Activated CD8-positive, alpha-beta memory T cell treated with anti-CD3 and anti-CD28 coated beads, Interleukin-2, amount 50 U/mL, for 1 hour (primary cell): ENCODE measurements at regions not wholly inside any gene's neighbourhood (a gene's known extent, or its start where the extent isn't known, plus 50 kb on each side); places are given as distances from the start of the nearest gene placed in this dataset.

Experiments used
- DNase-seq: peaks from one replicate; pipeline ENCODE4 v3.0.0-alpha.2; 2020; ENCODE audit errors: extremely low read depth

DNA sequence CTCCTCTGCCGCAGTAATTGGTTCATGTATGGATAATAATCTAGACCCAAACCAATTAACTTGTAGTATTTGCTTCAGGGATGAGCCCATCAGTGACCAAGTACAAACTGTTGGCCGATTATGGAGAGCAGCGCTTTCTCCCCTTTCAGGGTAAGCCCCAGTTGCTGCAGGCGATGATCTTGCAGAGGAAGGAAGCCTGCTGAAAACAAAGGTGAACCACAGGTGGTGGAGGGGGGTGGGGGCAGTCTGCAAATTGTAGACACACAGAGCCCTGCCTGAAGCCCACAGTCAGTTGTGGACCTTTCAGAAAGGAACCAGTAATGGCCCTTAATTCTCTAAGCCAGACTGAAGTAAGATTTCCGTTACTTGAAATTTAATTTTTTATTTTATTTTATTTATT lies 167.9 kb upstream of the JARID2 start:
- DNase-seq, result no peak

DNA sequence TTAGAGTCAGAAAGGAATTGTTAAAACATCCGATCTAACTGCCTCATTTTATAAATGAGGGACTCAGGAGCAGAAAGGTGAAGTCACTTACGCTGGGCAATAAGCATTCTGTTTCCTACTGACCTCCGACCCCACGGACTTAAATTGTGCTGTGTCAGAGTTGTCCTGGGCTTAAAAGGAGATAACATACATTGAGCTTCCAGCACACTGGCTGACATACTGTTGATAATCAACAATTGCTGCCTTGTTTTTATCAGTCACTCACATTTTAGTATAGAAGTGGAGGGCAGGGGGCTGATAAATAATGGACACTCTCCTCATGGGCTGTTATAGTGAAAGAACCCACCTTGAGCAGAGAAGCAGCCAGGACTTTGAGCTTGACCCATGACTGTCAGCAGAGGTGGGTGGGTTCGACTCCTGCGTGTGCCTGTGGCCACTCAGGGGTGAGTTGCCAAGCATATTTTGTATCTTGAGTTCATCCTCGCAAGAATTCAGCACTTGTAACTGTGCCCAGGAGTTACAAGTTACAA lies 166.5 kb upstream of the JARID2 start:
- DNase-seq, result no peak

DNA sequence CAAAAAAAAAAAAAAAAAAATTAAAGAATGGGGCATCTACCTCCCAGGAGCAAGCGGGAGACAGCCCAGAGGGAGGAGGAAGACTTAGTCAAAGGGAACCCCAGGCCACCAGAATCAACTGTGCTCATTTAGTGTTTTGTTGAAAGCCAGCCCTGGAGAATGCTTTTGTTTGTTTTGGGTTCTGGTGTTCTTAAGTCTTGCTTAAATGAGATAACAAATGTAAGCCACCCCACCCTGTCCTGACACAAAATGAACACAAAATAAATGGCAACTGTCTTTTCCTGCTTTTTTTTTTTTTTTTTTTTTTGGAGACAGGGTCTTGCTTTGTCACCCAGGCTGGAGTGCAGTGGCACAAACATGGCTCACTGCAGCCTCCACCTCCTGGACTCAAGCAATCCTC lies 165.0 kb upstream of the JARID2 start:
- DNase-seq, result no peak

DNA sequence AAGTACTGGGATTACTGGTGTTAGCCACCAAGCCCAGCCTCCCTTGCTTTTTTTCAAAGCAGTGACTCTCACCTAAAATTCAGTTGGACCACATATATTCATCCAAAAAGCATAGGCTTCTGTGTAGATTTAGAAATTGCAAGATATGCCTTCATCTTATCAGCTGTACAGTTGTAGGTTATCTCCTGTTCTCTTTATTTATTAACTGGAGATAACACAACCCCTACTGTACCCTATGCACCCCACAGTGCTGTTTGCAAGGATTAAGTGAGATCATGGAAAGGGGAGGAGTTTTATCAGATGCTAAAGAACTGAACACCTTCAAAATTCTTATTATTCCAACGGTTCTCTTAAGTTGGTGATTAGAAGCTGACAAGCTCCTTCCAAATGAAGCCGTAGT lies 164.4 kb upstream of the JARID2 start:
- no peak for DNase-seq

DNA sequence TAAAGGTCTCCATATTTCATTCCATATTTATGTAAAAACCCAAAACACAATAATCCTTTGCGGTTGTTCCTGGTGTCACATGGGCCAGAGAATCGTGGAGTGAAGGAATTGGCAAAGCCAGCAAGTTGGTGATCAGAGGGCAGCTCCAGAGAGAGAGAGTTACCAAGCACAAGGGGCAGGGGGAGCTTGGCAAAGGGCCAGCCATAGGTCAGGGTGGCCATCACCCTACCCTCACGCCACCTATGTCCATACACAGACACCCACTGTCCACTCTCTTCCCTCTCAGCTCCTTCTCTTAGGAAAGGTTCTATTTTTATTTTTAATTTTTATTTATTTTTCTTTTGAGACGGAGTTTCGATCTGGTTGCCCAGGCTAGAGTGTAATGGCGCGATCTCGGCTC lies 163.2 kb upstream of the JARID2 start:
- DNase-seq, result no peak

DNA sequence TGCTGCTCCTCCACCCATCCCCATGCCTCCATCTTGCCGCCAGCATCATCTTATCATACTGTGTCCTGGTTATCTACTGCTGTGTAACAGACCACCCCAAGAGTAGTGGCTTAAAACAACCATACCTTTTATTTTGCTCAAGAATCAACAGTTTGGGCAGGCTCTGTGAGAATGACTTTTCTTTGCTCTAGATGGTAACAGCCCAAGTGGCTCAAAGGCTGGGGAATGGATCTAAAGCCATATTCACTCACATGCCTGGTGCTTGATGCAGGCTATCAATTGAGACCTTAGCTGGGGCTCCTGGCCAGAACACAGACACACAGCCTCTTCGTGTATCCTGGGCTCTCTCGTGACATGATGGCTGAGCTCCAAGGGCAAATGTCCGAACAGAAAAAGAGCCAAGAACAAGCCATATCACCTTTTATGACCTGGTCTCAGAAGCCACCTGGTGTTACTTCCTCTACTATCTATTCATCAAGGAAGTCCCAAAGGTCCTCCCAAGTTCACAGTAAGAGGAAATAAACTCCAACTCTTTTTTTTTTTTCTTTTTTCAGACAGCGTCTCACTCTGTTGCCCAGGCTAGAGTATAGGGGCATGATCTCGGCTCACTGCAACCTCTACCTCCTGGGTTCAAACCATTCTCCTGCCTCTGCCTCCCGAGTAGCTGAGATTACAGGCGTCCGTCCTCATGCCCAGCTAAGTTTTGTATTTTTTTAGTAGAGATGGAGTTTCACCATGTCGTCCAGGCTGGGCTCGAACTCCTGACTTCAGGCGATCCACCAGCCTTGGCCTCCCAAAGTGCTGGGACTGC lies 159.3 kb upstream of the JARID2 start:
- DNase-seq, result no peak

DNA sequence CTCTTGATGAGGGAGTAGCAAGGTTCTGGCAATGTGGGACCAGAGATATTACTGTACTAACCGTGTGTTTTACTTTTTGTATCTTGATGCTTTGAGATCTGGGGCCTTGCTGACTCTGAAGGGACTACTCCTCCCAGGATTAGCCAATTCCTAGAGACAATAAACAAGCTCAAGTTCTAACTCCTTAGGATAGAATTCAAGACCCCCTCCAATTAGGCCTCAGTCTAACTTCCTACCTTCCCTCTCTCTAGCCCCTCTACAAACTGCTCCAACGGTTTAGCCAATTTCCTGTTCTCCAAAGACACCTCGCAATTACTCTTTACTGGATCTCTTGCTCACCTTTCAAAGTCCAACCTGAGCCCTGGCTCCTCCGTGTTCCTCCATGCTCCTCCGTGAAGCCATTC lies 158.7 kb upstream of the JARID2 start:
- no peak for DNase-seq

DNA sequence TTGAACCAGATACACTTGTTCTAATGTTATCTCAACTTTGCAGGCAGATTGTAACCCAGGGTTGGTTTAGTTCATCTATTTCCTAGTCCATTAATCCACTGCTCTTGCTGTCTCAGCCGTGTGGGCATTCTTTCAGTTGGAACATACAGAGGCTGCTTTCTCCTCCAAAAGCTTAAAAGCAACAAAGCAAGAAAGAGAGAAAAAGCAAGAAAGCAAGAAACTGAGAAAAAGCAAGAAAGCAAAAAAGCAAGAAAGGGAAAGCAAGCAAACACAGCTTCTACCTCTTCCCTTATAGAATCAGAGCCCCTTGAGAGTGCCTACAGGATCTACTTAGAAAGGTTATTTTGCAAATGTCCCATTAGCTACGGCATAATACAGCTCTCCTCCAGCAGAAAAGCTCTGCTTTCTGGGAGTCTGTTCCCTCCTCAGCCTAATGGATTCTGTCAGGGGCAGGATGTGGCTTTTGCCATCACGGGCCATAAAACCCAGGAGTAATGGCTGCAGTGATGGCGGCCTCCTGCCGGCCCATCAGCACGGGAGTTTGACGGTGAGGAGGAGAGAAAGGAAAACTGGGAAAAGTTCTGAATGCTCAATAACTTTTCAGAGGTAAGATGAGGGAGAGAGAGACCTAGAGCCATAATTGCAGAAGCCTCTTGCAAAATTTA lies 156.8 kb upstream of the JARID2 start:
- no peak for DNase-seq

DNA sequence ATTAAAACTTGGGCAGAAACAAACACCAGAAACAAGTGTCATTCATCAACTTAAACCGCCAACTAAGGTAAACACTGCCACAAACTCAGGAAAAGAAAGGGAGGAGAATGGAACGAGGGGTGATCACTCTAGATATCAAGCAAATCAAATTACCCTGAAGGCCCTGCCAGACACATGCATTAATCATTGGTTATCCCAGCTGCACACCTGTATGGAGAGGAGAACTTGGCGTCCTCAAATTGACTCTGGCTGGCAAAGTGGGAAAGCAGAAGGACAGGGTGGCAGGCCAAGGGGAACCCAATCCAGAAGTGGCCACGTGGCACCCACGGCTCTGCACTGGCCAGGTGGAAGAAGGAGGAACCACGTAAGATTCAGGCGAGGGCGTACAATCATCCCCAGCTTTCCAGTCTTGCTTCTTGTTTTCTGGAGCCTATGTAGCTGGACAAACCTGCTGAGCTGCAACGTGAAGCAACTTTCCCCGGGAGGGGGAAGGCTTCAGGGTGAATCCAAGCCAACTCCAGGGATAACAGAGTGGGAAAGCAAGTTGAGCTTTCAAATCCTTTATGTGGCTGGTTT lies 156.2 kb upstream of the JARID2 start:
- DNase-seq, result no peak

DNA sequence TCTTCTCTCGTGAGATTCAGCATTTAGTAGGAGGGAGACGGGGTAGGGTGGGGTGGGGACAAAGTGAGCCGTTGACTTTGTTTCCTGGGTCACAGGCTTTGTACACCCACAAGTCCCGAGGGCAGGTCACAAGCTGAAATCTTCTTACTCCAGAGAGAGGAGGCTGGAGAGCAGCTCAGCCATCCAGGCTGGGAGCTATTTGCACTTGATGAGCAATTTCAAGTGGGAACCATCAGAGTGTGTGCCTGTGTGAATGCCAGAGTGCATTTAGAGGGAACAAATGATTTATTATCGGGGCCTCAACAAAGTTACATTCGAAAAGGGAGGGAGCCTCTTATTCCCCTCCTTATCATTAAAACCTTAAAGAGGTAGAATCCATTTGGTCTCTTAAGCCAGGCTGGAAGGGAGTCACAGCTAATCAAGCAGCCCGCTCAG lies 155.7 kb upstream of the JARID2 start:
- DNase-seq, result no peak

DNA sequence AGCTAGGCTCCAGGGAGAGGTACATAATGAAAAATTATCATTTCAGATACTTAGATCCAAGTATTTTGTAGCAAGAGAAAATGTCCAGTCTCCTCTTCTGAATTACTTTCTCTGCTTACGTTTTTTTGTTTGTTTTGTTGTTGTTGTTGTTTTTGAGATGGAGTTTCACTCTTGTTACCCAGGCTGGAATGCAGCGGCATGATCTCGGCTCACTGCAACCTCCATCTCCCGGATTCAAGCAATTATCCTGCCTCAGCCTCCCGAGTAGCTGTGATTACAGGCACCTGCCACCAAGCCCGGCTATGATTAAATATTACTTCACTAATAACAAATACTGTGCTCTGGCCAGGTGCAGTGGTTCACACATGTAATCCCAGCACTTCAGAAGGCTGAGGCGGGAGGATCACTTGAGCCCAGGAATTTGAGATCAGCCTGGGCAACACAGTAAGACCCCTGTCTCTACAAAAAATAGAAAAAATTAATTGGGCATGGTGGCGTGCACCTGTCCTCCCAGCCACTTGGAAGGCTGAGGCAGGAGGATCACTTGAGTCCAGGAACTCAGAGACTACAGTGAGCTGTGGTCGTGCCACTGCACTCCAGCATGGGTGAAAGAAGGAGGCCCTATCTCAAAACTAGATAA lies 155.0 kb upstream of the JARID2 start:
- DNase-seq, result no peak

DNA sequence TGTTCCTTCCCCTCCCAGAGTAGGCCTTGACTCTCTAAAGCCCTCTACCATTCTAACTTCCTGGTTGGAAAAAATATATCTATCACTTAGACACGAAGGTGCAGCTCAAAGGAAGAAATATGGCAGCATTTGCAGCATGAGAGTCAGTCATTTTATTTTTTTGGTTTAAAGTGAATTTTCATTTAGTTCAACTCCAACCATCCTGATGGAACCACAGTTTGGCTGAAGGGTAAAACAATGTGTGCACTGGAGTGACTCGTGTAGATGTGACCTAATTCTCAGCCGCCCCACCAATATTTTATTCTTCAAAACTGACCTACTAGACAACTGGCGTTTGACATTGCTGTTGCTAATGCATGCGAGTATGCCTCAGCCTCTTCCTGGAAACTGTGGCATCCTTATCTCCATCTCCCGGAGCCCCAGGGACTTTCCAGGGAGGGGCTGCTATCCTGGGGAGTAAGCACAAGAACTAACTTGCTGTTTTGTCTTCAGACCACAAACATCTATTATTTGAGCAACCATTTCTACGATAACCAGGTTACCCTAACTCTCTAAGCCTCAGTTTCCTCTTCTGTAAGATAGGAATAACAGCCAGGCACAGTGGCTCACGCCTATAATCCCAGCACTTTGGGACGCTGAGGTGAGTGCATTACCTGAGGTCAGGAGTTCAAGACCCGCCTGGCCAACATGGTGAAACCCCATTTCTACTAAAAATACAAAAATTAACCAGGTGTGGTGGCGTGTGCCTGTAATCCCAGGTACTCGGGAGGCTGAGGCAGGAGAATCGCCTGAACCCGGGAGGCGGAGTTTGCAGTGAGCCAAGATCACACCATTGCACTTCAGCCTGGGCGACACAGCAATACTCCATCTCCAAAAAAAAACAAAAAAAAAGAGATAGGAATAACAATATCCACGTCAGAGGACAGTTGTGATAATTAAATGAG lies 148.7 kb upstream of the JARID2 start:
- DNase-seq, result no peak

DNA sequence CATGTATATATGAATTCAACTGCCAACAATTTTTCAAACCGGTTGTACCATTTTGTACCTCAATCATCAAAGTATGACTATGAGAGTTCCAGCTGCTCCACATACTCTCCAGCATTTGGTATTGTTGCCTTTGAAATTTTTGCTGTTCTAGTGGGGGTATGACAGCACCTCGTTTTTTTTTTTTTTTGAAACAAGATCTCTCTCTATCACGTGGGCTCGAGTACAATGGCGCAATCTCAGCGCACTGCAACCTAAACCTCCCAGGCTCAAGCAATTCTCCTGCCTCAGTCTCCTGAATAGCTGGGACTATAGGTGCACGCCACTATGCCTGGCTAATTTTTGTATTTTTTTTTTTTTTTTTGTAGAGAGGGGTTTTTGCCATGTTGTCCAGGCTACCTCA lies 144.7 kb upstream of the JARID2 start:
- no peak for DNase-seq

DNA sequence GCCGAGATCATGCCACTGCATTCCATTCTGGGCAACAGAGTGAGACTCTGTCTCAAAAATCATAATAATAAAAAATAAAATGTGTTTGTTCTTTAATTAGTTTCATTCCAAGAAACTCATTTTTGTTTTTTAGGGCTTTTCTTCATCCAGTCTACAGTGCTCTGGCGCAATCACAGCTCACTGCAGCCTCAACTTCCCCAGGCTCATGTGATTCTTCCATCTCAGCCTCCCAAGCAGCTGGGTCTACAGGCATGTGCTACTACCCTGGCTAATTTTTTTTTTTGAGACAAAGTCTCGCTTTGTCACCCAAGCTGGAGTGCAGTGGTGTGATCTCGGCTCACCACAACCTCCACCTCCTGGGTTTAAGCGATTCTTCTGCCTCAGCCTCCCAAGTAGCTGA lies 143.6 kb upstream of the JARID2 start:
- DNase-seq, result no peak

DNA sequence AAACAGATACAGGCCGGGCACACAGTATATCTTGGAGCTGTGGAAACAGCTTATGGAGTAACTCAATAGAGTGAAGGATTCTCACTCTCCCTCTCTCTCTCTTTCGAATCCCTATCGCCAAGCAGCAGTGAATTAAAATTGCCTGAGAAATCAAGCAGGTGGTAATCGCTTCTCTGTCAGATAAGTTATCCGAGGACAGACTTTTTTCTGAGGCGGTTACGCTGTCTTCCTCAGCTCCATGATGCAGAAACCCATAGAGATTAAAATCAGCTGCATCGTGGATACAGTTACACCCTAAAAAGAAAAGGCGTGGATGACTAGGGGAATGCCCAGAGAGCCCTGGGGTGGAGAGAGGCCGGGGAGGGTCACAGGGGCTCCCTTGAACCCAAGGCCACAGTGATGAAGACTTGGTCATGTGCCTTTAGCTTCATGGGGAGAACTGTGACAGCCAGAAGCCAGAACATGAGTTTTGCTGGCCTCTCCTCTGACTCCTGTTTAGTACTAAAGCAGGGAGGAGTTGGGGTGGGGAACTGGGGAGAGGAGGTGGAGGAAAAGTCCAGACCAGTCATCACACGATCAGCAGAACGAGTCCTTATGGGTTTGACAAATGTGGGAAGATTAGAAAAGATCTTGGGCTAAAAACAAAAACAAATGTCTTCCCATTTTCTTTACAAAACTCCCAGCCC lies 138.8 kb upstream of the JARID2 start:
- no peak for DNase-seq

DNA sequence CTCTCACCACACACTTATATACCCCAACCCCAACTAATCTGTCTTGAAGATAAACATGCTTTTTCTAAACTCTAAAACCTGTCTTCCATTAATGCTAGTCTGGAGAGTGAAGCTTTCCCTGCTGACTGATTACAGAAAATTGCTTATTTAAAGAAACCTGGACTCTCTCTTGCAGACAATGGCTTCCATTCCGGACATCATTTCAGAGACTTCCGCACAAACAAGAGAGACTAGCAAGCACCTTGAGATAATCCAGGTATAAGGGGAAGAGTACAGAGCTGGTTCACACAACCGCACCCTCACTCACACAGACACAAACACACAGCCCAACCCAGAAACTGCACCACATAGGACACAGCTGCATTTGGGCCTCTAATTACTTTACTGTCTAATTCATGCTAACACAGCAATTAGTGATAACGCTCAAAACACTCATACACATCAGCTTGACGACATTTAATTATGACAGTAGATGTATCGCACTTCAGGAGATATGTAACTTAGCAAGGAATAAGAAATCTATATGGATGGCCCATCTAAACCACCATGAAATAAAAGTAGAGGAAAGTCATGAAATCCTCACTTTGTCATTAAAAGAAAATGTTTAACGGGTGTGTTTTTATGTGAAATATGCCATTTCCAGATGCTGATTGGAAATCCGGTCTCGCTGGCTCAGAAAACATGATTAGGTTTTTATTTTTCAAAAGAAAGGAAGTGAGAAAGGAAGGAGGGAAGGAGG lies 138.1 kb upstream of the JARID2 start:
- no peak for DNase-seq

DNA sequence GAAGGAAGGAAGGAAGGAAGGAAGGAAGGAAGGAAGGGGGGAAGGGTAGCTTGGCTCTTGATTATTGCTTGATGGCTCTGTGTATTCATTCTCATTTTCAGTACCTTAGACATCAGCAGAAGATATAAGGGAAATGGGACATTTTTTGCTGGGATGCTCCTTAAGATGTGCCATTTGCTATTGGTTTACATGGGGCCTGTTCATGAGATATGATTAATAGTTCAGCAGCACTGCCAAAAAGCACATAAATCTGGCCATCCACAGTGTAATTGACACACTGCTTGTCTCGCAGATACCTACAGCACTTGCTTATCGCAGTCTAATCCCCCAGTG lies 137.5 kb upstream of the JARID2 start:
- no peak for DNase-seq

DNA sequence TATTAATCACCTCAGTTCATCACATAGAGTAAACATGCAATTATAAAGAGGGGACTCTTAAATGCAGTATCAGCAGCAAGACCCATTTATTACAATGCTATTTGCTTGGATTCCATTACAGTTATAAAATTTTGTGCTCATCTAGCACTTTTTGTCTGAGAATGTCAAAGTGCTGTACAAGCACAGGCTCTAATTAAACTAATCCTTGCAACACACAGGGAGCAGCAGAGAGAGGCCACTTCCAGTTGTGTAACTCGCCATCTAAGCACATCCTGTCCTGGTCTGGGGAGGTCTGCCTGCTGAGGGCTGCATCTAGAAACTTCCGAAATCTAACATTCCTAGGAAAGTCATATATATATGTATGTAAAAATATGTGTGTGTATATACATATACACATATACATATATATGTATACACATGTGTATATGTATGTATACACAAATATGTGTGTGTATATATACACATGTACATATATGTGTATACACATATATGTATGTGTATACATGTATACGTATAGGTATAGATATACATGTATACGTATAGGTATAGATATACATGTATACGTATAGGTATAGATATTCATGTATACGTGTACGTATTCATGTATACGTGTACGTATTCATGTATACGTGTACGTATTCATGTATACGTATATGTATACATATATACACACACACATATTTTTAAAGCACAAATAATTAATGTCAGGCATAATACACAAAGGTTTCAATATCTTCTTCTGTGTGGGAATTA lies 136.4 kb upstream of the JARID2 start:
- DNase-seq, result no peak

DNA sequence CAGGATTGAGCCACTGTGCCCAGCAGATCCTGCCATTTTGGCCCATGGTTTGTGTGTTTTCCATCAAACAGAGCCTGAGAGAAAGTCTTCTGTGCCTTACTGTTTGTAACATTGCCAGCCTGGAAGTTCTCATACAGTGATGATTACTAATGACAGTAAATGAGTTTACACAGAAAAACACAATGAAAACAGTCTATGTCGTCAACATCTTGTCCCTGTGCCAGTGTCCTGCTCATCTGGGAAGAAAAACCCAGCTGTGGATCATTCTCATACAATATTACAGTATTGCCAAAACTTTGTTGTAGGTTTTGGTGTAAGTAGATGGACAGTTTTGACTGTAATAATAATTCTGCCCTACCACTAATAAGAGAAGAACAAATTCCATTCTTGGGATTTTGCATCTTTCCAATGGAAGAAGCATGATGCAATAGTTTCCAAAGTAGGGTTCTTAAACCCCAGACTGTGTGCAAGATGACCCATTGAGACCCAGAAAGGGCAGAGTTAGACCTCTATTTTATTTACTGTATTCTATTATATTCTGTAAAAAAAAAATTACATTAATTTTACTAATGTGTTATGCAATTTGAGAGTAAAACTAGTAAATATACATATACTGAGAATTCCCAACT lies 135.0 kb upstream of the JARID2 start:
- DNase-seq, result no peak
